OCI-LY7 (cell line): ENCODE measurements at regions not wholly inside any gene's neighbourhood (a gene's known extent, or its start where the extent isn't known, plus 50 kb on each side); places are given as distances from the start of the nearest gene placed in this dataset.

ENCODE experiments used
- BruUV-seq: library from RNA; stranded (reverse); fragments of 400-500 nt; replicated peaks from 2 replicates; lab custom pipeline; 2021; lab: Mats Ljungman, UMichigan
- CTCF ChIA-PET: fragments of 300-600 bp; sonication (Branson Sonifier 250); formaldehyde crosslinking; loops from one replicate; lab custom pipeline; 2022; ENCODE audit warnings: antibody characterized with exemption; ENCODE audit not compliant: unreplicated experiment; lab: Charles Lee
- POLR2A ChIA-PET: fragments of 300-600 bp; sonication (Branson Sonifier 250); formaldehyde crosslinking; loops from one replicate; lab custom pipeline; 2022; ENCODE audit warnings: antibody characterized with exemption; lab: Charles Lee
- DNase-seq: peaks from one replicate; pipeline ENCODE4 v3.0.0-alpha.2; 2015; ENCODE audit warnings: low spot score
- H2AFZ ChIP-seq: fragments of 200-600 bp; sonication (generic), shearing (Covaris generic); 2 replicates; pipeline ENCODE4 v1.6.1; 2014; ENCODE audit warnings: mild to moderate bottlenecking, antibody characterized with exemption, low read length, moderate library complexity
- H3K27ac ChIP-seq: fragments of 200-600 bp; sonication (generic); 2 replicates; pipeline ENCODE4 v1.5.1; 2014; ENCODE audit warnings: mixed run types, low read depth, mild to moderate bottlenecking, moderate library complexity, low read length, inconsistent platforms; ENCODE audit not compliant: poor library complexity, severe bottlenecking
- H3K36me3 ChIP-seq: fragments of 200-600 bp; sonication (generic); 2 replicates; pipeline ENCODE4 v1.6.1; 2014; ENCODE audit warnings: mild to moderate bottlenecking, antibody characterized with exemption, low read length, moderate library complexity, mixed read lengths; ENCODE audit not compliant: insufficient read depth
- H3K4me1 ChIP-seq: fragments of 200-600 bp; sonication (generic); 2 replicates; pipeline ENCODE4 v1.5.1; 2014; ENCODE audit warnings: mild to moderate bottlenecking, low read length; ENCODE audit not compliant: insufficient read depth, poor library complexity, severe bottlenecking
- H3K4me2 ChIP-seq: fragments of 200-600 bp; sonication (generic); 2 replicates; pipeline ENCODE4 v1.6.1; 2014; ENCODE audit warnings: mild to moderate bottlenecking, low read length
- H3K4me3 ChIP-seq: fragments of 200-600 bp; sonication (generic); 2 replicates; pipeline ENCODE4 v1.5.1; 2014; ENCODE audit warnings: mild to moderate bottlenecking, low read depth, low read length; ENCODE audit not compliant: poor library complexity, severe bottlenecking
- H3K79me2 ChIP-seq: fragments of 200-600 bp; sonication (generic); 2 replicates; pipeline ENCODE4 v1.6.1; 2016; ENCODE audit warnings: low read depth, mild to moderate bottlenecking, low read length, moderate library complexity, mixed read lengths; ENCODE audit not compliant: insufficient read depth
- H3K9me2 ChIP-seq: fragments of 200-600 bp; sonication (generic); 2 replicates; pipeline ENCODE4 v1.6.1; 2016; ENCODE audit warnings: mild to moderate bottlenecking, low read length, mixed read lengths; ENCODE audit not compliant: insufficient read depth
- H3K9me3 ChIP-seq: fragments of 200-600 bp; sonication (generic); 2 replicates; pipeline ENCODE4 v1.6.1; 2014; ENCODE audit warnings: mild to moderate bottlenecking, mixed run types, low read length, mixed read lengths
- H4K20me1 ChIP-seq: fragments of 200-600 bp; sonication (generic); 2 replicates; pipeline ENCODE4 v1.6.1; 2014; ENCODE audit warnings: mild to moderate bottlenecking, antibody characterized with exemption, low read length, moderate library complexity, mixed read lengths; ENCODE audit not compliant: insufficient read depth
- EZH2phosphoT487 ChIP-seq: fragments of 200-600 bp; sonication (generic); IDR thresholded peaks from 2 replicates; pipeline ENCODE4 v1.6.1; 2018; ENCODE audit warnings: low read depth, borderline replicate concordance, mild to moderate bottlenecking, mixed run types, antibody characterized with exemption, low read length, moderate library complexity, mixed read lengths
- intact Hi-C: fragments of 100-400 bp; cut with micrococcal nuclease; formaldehyde crosslinking; loops from one replicate; pipeline ENCODE4 v1.10.0; 2022; ENCODE audit not compliant: unreplicated experiment
- TF ChIP-seq, protein P1 (sequence below): fragments of 200-600 bp; sonication (generic); conservative IDR thresholded peaks from 2 replicates; pipeline ENCODE4 v1.5.1; 2014; ENCODE audit warnings: mild to moderate bottlenecking, antibody characterized with exemption, low read length, moderate library complexity, mixed read lengths

DNA sequence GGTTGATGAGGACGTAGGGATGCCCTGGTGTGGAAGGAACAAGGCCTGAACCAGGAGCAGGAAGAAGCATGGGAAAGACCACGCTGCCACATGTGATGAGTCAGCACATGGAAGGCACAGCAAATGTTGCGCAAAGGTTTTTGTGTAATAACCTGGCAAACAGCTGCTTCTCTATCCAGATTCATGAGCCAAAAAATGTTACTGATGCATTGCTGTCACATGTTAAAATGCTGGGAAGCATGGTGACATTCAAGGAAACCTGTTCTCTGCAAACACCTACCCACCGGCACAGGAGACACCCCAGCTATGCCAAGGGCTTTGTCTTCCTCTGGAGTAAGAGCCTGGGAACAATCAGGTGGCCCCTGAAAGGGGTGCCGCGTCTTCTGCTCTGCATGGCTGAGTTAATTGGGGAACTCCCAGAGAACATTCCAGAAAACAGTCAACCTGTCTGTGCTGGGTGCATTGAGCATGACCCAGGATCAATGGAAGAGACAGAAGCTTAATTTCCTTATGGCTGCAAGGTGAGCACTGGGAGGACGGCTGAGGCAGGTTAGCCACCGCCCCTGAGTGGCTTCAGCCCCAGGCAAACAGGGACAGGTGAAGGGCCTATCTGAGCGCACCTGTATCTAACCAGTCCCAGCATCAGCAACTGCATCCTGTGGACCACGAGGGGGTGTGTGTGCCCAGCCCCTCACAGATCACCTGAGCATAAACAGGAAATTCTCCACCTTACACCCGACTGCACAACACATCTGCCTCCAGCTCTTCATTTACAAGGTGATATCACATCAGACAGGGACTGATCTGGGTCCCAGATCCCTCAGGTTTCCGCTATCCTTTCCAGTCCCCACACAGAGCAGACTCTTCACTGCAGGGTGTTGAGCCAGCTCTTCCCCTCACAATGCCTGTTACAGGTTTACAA is 108.4 kb downstream of the GGTLC2 start:
- Histone ChIP-seq H3K4me1 (peaks cover 24% of the 10 kb centered on the region), H3K9me3 (no peaks in the 10 kb centered on the region), H3K36me3 (no peaks in the 10 kb centered on the region), H3K9me2 (no peaks in the 10 kb centered on the region), H3K27ac (peak overlapping the region; percentile 33), H4K20me1 (no peaks in the 10 kb centered on the region), H2AFZ (peak overlapping the region; percentile 71; the same call in 1 of the 2 replicates), H3K4me3 (peak overlapping the region; percentile 7), H3K79me2 (no peaks in the 10 kb centered on the region), H3K4me2 (peak overlapping the region; percentile 65)
- peak; percentile 68 for DNase-seq
- TF ChIP-seq, protein P1, sequence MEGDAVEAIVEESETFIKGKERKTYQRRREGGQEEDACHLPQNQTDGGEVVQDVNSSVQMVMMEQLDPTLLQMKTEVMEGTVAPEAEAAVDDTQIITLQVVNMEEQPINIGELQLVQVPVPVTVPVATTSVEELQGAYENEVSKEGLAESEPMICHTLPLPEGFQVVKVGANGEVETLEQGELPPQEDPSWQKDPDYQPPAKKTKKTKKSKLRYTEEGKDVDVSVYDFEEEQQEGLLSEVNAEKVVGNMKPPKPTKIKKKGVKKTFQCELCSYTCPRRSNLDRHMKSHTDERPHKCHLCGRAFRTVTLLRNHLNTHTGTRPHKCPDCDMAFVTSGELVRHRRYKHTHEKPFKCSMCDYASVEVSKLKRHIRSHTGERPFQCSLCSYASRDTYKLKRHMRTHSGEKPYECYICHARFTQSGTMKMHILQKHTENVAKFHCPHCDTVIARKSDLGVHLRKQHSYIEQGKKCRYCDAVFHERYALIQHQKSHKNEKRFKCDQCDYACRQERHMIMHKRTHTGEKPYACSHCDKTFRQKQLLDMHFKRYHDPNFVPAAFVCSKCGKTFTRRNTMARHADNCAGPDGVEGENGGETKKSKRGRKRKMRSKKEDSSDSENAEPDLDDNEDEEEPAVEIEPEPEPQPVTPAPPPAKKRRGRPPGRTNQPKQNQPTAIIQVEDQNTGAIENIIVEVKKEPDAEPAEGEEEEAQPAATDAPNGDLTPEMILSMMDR = no peak
- TF ChIP-seq EZH2phosphoT487 = no peak
- ChIA-PET POLR2A (interaction anchor here (0.9 to 1.6 kb wide), 2 partner anchors 31 to 131 kb away, joined by 4 read pairs; no protein-coding TSS in a partner anchor), CTCF (interaction anchor here (0.7 to 2.2 kb wide), 13 partner anchors 8 to 201 kb away, joined by 3 to 9 read pairs (median 3); no protein-coding TSS in a partner anchor)
- intact Hi-C loops = loop anchor here (5.0 kb wide), 1 partner anchor 204 kb away; no protein-coding TSS in a partner anchor
- BruUV-seq = no TSS peak

DNA sequence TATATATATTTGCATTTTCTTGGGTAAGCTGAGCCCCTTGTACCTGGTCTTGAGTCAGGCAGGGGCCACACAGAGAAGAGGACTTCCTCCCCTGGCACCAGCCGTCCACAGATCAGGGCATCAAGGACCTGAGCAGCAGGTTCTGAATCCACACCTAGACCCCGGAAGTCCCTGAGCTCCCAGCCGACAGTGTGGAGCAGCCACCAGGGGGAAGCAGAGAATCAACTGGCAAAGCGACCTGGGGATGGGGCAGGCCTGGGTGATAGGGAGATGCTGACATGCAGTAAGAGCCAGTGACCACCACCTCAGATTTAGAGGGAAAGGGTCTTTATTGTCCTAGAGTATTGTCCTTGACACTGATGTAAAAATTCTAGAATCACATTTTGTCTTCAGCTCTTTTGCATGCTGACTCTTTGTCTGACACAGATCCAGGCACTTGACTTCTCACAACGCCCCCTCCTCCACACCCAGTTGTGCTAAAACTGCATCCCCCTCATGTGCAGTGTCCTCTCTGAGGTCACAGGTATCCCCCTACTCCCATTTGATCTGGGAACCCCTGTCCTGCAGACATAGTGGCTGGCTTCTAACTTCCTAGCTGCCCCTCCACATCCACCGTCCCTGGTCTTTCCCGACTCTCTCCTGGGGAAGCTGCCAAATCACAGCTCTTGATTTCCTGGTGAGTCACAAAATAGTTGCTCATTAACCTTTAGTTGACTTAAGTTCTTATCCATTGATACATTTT is 109.3 kb downstream of the GGTLC2 start:
- BruUV-seq = no TSS peak
- no peak for TF ChIP-seq EZH2phosphoT487
- TF ChIP-seq, protein P1 = peak; percentile 93
- Histone ChIP-seq H3K36me3 (no peaks in the 10 kb centered on the region), H3K9me3 (no peaks in the 10 kb centered on the region), H3K79me2 (no peaks in the 10 kb centered on the region), H3K4me1 (peaks cover 19% of the 10 kb centered on the region), H3K27ac (peak overlapping the region; percentile 33), H3K9me2 (no peaks in the 10 kb centered on the region), H2AFZ (peak overlapping the region; percentile 71; the same call in 1 of the 2 replicates), H4K20me1 (no peaks in the 10 kb centered on the region), H3K4me2 (peak overlapping the region; percentile 65), H3K4me3 (peak overlapping the region; percentile 7)
- CTCF ChIA-PET = interaction anchor here (0.9 to 2.2 kb wide), 13 partner anchors 9 to 200 kb away, joined by 3 to 9 read pairs (median 3); no protein-coding TSS in a partner anchor
- intact Hi-C loops = loop anchor here (5.0 kb wide), 1 partner anchor 204 kb away; no protein-coding TSS in a partner anchor
- POLR2A ChIA-PET = interaction anchor here (0.5 to 1.6 kb wide), 4 partner anchors 30 to 130 kb away, joined by 3 to 4 read pairs (median 4); no protein-coding TSS in a partner anchor
- peak; percentile 86 for DNase-seq
